Fibroblast of gingiva (primary cell): ENCODE measurements at regions not wholly inside any gene's neighbourhood (a gene's known extent, or its start where the extent isn't known, plus 50 kb on each side); places are given as distances from the start of the nearest gene placed in this dataset.
A peak's percentile ranks its signal among the peaks of the same experiment; 100 is the strongest.

Experiments used
- DNase-seq: peaks from one replicate; pipeline ENCODE4 v3.0.0-alpha.2; 2011; ENCODE audit warnings: low read depth

- DNase-seq, result peak; percentile 42
These were observed 64.4 kb upstream of the PTGFR start for GRCh38 chr1:78426408-78426807.

- DNase-seq, result peak; percentile 8
These were observed 63.3 kb upstream of the PTGFR start for GRCh38 chr1:78427506-78427905.

GRCh38 chr1:78432016-78432415, 58.8 kb upstream of the PTGFR start:
- peak; percentile 81 for DNase-seq

GRCh38 chr1:78434351-78434750, 56.4 kb upstream of the PTGFR start:
- no peak for DNase-seq

- DNase-seq, result no peak
These were observed 53.8 kb upstream of the PTGFR start for GRCh38 chr1:78436961-78437360.

- no peak for DNase-seq
These were observed 53.4 kb upstream of the PTGFR start for GRCh38 chr1:78437396-78437795.

GRCh38 chr1:78437941-78438340, 52.8 kb upstream of the PTGFR start:
- DNase-seq, result no peak

GRCh38 chr1:78440381-78440793, 50.4 kb upstream of the PTGFR start:
- peak; percentile 38 for DNase-seq
